Cardiac muscle cell (in vitro differentiated cells and primary cell): ENCODE measurements at regions not wholly inside any gene's neighbourhood (a gene's known extent, or its start where the extent isn't known, plus 50 kb on each side); places are given as distances from the start of the nearest gene placed in this dataset.

ENCODE experiments used
- DNase-seq, 2 donors: peaks; one replicate each; pipeline versions ENCODE4 v3.0.0 to v3.0.0-alpha.2; 2010 to 2017; ENCODE audit warnings: low read depth in 1 of 2, low spot score in 1 of 2
- H3K27ac ChIP-seq: fragments of 200-600 bp; sonication (generic); 2 replicates; pipeline ENCODE4 v1.5.1; 2016
- H3K27me3 ChIP-seq: fragments of 200-600 bp; sonication (generic); 2 replicates; pipeline ENCODE4 v1.6.0; 2016; ENCODE audit warnings: control low read depth
- H3K36me3 ChIP-seq: fragments of 200-600 bp; sonication (generic); 2 replicates; pipeline ENCODE4 v1.5.1; 2016; ENCODE audit warnings: control low read depth
- H3K4me1 ChIP-seq: fragments of 200-600 bp; sonication (generic); 2 replicates; pipeline ENCODE4 v1.8.1; 2017; ENCODE audit warnings: low read depth, mild to moderate bottlenecking, mixed run types
- H3K4me3 ChIP-seq: fragments of 200-600 bp; sonication (generic); 2 replicates; pipeline ENCODE4 v1.5.1; 2016; ENCODE audit warnings: mild to moderate bottlenecking
- H3K9me3 ChIP-seq: fragments of 200-600 bp; sonication (generic); 2 replicates; pipeline ENCODE4 v1.5.1; 2017; ENCODE audit warnings: low read depth, mild to moderate bottlenecking, control low read depth
- TF ChIP-seq, protein P1 (sequence below): IDR thresholded peaks from 2 replicates; pipeline ENCODE4 v1.5.1; 2012; ENCODE audit warnings: low read depth, mild to moderate bottlenecking, low read length

- TF ChIP-seq, protein P1, sequence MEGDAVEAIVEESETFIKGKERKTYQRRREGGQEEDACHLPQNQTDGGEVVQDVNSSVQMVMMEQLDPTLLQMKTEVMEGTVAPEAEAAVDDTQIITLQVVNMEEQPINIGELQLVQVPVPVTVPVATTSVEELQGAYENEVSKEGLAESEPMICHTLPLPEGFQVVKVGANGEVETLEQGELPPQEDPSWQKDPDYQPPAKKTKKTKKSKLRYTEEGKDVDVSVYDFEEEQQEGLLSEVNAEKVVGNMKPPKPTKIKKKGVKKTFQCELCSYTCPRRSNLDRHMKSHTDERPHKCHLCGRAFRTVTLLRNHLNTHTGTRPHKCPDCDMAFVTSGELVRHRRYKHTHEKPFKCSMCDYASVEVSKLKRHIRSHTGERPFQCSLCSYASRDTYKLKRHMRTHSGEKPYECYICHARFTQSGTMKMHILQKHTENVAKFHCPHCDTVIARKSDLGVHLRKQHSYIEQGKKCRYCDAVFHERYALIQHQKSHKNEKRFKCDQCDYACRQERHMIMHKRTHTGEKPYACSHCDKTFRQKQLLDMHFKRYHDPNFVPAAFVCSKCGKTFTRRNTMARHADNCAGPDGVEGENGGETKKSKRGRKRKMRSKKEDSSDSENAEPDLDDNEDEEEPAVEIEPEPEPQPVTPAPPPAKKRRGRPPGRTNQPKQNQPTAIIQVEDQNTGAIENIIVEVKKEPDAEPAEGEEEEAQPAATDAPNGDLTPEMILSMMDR: no peak
- H3K4me1 ChIP-seq: no peaks in the 10 kb centered on the region
- no peaks in the 10 kb centered on the region for H3K36me3 ChIP-seq
- no peaks in the 10 kb centered on the region for H3K27me3 ChIP-seq
- no peaks in the 10 kb centered on the region for H3K9me3 ChIP-seq
- H3K27ac ChIP-seq: no peak overlapping the region
- DNase-seq: no peak
- no peak overlapping the region for H3K4me3 ChIP-seq
Measured at GRCh38 chr1:30325999-30326398, 397.4 kb downstream of the MATN1 start.

DNA sequence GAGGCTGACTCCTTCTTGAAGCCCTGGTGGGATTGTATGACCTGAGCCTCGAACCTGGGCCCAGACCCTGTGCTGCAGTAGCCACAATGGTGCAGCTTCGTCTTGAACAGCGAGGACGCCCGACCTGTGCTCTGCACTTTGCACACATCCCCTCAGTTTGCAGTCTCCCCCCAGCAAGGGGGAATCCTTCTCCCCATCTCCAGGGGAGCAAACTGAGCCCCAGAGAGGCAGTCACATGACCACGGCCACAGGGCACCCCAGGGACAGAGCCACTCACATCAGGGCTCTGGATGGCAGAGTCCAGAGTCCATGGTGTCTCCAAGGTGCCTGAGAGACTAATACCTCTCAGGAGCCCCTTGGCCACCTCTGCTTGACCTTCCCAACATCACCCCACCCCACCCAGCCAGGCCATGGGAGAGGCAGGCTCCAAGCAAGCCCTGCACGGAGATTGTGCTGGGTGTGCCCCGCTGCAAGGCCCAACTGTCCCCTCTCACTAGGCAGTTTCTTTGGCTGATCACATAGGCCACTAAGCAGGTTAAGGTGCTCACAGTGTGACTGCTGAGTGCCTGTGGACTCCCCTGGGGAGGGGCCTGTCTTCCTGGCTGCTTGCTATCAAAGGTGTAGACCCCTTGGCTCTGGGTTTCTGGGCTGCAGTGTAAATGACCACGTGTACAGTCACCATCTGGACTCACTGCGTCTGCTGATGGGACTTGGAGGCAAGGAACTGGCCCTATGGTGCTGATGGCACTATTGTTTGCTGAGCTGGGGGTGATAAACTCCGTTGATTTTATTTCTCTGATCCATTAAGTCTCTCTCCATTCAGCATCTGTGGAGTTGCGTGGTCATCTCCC, 398.1 kb downstream of the MATN1 start:
- Histone ChIP-seq H3K9me3 (no peaks in the 10 kb centered on the region), H3K36me3 (no peaks in the 10 kb centered on the region), H3K4me1 (no peaks in the 10 kb centered on the region), H3K27me3 (no peaks in the 10 kb centered on the region), H3K27ac (no peak overlapping the region), H3K4me3 (no peak overlapping the region)
- no peak for DNase-seq
- TF ChIP-seq, protein P1: no peak

DNA sequence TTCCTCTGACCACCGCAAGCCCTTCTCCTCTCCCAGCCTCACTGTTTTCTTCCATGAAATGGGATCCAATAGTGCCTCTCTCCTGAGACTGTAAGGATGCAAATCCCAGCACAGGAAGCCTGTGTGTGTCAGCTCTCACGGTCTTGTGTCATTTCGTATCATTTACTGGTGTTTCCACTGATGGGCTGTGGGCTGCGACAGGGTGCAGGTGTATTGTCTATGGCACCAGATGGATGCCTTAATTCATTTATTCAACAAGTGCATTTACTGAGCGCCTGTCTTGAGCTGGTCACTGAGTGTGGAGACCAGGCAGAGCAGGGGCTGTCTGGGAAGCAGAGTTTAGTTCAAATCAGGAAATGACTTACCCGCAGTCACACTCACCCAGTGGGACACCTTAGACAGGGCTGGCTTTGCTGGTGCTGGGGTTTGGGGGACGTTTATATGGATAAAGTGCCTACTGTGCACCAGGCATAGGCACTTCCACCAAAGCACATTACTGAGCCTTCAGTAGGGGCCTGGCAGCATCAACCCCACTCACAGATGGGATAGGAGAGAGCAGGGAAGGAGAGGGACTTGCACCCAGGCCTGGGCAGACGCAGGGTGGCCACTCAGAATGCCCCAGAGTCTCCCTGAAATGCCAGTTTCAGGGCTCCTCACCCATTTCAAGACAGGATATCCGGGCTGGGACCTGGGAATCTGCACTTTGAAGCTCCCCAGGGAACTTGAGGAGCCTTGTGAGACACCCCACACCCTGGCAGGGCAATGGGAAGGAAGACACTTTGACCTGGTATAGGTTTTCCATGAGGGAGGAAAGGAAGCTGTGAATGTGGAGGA, 398.9 kb downstream of the MATN1 start:
- TF ChIP-seq, protein P1: no peak
- H3K4me3 ChIP-seq: no peak overlapping the region
- H3K4me1 ChIP-seq: no peaks in the 10 kb centered on the region
- H3K27me3 ChIP-seq: no peaks in the 10 kb centered on the region
- no peak for DNase-seq
- no peaks in the 10 kb centered on the region for H3K36me3 ChIP-seq
- no peaks in the 10 kb centered on the region for H3K9me3 ChIP-seq
- H3K27ac ChIP-seq: no peak overlapping the region

GRCh38 chr1:30323841-30324240, 399.5 kb downstream of the MATN1 start:
- Histone ChIP-seq H3K36me3 (no peaks in the 10 kb centered on the region), H3K27ac (no peak overlapping the region), H3K27me3 (no peaks in the 10 kb centered on the region), H3K4me1 (no peaks in the 10 kb centered on the region), H3K9me3 (no peaks in the 10 kb centered on the region), H3K4me3 (no peak overlapping the region)
- TF ChIP-seq, protein P1: no peak
- DNase-seq: no peak

GRCh38 chr1:30323352-30323751, 400.0 kb downstream of the MATN1 start:
- Histone ChIP-seq H3K36me3 (no peaks in the 10 kb centered on the region), H3K9me3 (no peaks in the 10 kb centered on the region), H3K4me1 (no peaks in the 10 kb centered on the region), H3K4me3 (no peak overlapping the region), H3K27me3 (no peaks in the 10 kb centered on the region), H3K27ac (no peak overlapping the region)
- TF ChIP-seq, protein P1: no peak
- DNase-seq: no peak
